Lung (tissue), 11 donors: ENCODE measurements at regions not wholly inside any gene's neighbourhood (a gene's known extent, or its start where the extent isn't known, plus 50 kb on each side); places are given as distances from the start of the nearest gene placed in this dataset.

Experiments used
- ATAC-seq: fragments of 200-7000 bp; cut with Tn5 transposase; one replicate; pipeline ENCODE4 v1.9.1; 2020; ENCODE audit warnings: moderate number of reproducible peaks; ENCODE audit not compliant: insufficient read depth, low FRiP score
- DNase-seq, 3 donors: peaks; one replicate each; pipeline ENCODE4 v3.0.0-alpha.2; 2013 to 2017
- H3K27ac ChIP-seq, 2 donors: one replicate each; pipeline ENCODE4 v1.5.1; 2013; ENCODE audit warnings: mild to moderate bottlenecking in 2 of 2, moderate library complexity in 2 of 2, control low read depth in 1 of 2, inconsistent platforms in 1 of 2, low read depth in 1 of 2, low read length in 1 of 2
- H3K27me3 ChIP-seq, 3 donors: one replicate each; pipeline ENCODE4 v1.5.1; 2013; ENCODE audit warnings: low read length in 2 of 3; ENCODE audit not compliant: control insufficient read depth in 3 of 3, insufficient read depth in 3 of 3
- H3K36me3 ChIP-seq, 4 donors: one replicate each; pipeline ENCODE4 v1.5.1; 2013; ENCODE audit warnings: low read length in 4 of 4, mild to moderate bottlenecking in 1 of 4, moderate library complexity in 1 of 4; ENCODE audit not compliant: control insufficient read depth in 4 of 4, insufficient read depth in 4 of 4
- H3K4me1 ChIP-seq, 5 donors: one replicate each; pipeline ENCODE4 v1.5.1; 2013; ENCODE audit warnings: low read length in 5 of 5, mild to moderate bottlenecking in 2 of 5, moderate library complexity in 1 of 5; ENCODE audit not compliant: control insufficient read depth in 5 of 5, insufficient read depth in 5 of 5
- H3K4me3 ChIP-seq: one replicate; pipeline ENCODE4 v1.5.1; 2013; ENCODE audit warnings: mild to moderate bottlenecking, control low read depth, moderate library complexity
- H3K9ac ChIP-seq, 2 donors: one replicate each; pipeline ENCODE4 v1.5.1; 2013; ENCODE audit warnings: low read length in 2 of 2, control low read depth in 1 of 2; ENCODE audit not compliant: insufficient read depth in 1 of 2
- H3K9me3 ChIP-seq, 4 donors: one replicate each; pipeline ENCODE4 v1.5.1; 2013; ENCODE audit warnings: low read length in 3 of 4, mild to moderate bottlenecking in 1 of 4, moderate library complexity in 1 of 4; ENCODE audit not compliant: control insufficient read depth in 4 of 4, insufficient read depth in 3 of 4
- CTCF ChIP-seq: IDR thresholded peaks from 2 replicates; pipeline ENCODE4 v1.5.1; 2012; ENCODE audit warnings: mild to moderate bottlenecking; ENCODE audit errors: control extremely low read depth, extremely low read depth
- WGBS, 2 donors: extraction: QIAGEN DNeasy Blood & Tissue Kit; methylation state at CpG; one replicate each; pipeline ENCODE4 v1.1.7; 2013; 5-methylcytosine and 5-hydroxymethylcytosine counted together
- donor health status: control.
- donor health status: control.
- donor health status: Bipolar disorder and iron deficiency.
- donor health status: healthy.
- donor health status: DM: yes; HTN: yes; CAD: no.

- no peak for DNase-seq
- no peak for ATAC-seq
- no peak for TF ChIP-seq CTCF
Measured at GRCh38 chr11:76607431-76607830, 63.1 kb downstream of the LRRC32 start.

GRCh38 chr11:76605338-76606074, 65.0 kb downstream of the LRRC32 start:
- no peak for TF ChIP-seq CTCF
- H3K9ac ChIP-seq, result no peak overlapping the region
- no peaks in the 10 kb centered on the region for H3K36me3 ChIP-seq
- no peak for ATAC-seq
- peaks cover 0 to 3% (median 0%) of the 10 kb centered on the region in 4 donors for H3K9me3 ChIP-seq
- H3K4me3 ChIP-seq, result no peak overlapping the region
- 86 to 90% methylated on average over 8 of the region's 8 CpGs for WGBS, 2 donors
- H3K27me3 ChIP-seq, result no peaks in the 10 kb centered on the region
- H3K27ac ChIP-seq, result no peak overlapping the region
- DNase-seq, result peak in 1 of 3 donors; percentile 16
- H3K4me1 ChIP-seq, result peaks cover 4 to 27% (median 6%) of the 10 kb centered on the region in 5 donors

More at GRCh38 chr11:76607431-76607830, 63.1 kb downstream of the LRRC32 start:
- H3K27ac ChIP-seq, result no peak overlapping the region
- no peak overlapping the region for H3K9ac ChIP-seq
- peaks cover 4 to 23% (median 6%) of the 10 kb centered on the region in 5 donors for H3K4me1 ChIP-seq
- H3K36me3 ChIP-seq, result no peaks in the 10 kb centered on the region
- peaks cover 0 to 3% (median 0%) of the 10 kb centered on the region in 4 donors for H3K9me3 ChIP-seq
- no peak overlapping the region for H3K4me3 ChIP-seq
- 96 to 100% methylated on average over 2 of the region's 2 CpGs for WGBS, 2 donors
- H3K27me3 ChIP-seq, result no peaks in the 10 kb centered on the region

- peaks cover 4 to 24% (median 6%) of the 10 kb centered on the region in 5 donors for H3K4me1 ChIP-seq
- no peak for TF ChIP-seq CTCF
- no peak overlapping the region for H3K4me3 ChIP-seq
- H3K27me3 ChIP-seq, result no peaks in the 10 kb centered on the region
- ATAC-seq (no peak), DNase-seq (peak; percentile 58 to 76 (median 63))
- peaks cover 0 to 3% (median 0%) of the 10 kb centered on the region in 4 donors for H3K9me3 ChIP-seq
- WGBS, 2 donors, result 72 to 81% methylated on average over 8 of the region's 8 CpGs
- H3K9ac ChIP-seq, result no peak overlapping the region
- H3K27ac ChIP-seq, result peak overlapping the region in 1 of 2 donors; percentile 40
- no peaks in the 10 kb centered on the region for H3K36me3 ChIP-seq
Measured at GRCh38 chr11:76604626-76605241, 65.8 kb downstream of the LRRC32 start.
